IMR-90 (cell line): ENCODE measurements at regions not wholly inside any gene's neighbourhood (a gene's known extent, or its start where the extent isn't known, plus 50 kb on each side); places are given as distances from the start of the nearest gene placed in this dataset.

Experiments
- ATAC-seq: fragments of 200-7000 bp; cut with Tn5 transposase; 2 replicates; pipeline ENCODE4 v1.9.1; 2020; ENCODE audit warnings: low read depth, mild to moderate bottlenecking, moderate library complexity
- BruUV-seq: library from RNA; stranded (reverse); fragments of 400-500 nt; replicated peaks from 2 replicates; lab custom pipeline; 2021; lab: Mats Ljungman, UMichigan
- CTCF ChIA-PET: fragments of 300-600 bp; formaldehyde crosslinking; extraction: SDS; loops from one replicate; lab custom pipeline; 2021; ENCODE audit warnings: antibody characterized with exemption; lab: Yijun Ruan, JAX
- POLR2A ChIA-PET: fragments of 300-600 bp; sonication (Branson Sonifier 250); formaldehyde crosslinking; loops from one replicate; lab custom pipeline; 2022; ENCODE audit warnings: antibody characterized with exemption; ENCODE audit not compliant: unreplicated experiment; lab: Charles Lee
- DNase-seq: peaks from one replicate; pipeline ENCODE4 v3.0.0; 2013
- H2AFZ ChIP-seq: replicated peaks from 2 replicates; pipeline ENCODE3; 2013; ENCODE audit warnings: low read length, mild to moderate bottlenecking; ENCODE audit not compliant: poor library complexity
- H2AK5ac ChIP-seq: 2 replicates; pipeline ENCODE4 v1.6.1; 2013; ENCODE audit warnings: low read depth, low read length, inconsistent platforms
- H2AK9ac ChIP-seq: replicated peaks from 2 replicates; pipeline ENCODE3; 2013; ENCODE audit warnings: mild to moderate bottlenecking, low read depth, low read length, moderate library complexity; ENCODE audit not compliant: poor library complexity
- H2BK120ac ChIP-seq: 2 replicates; pipeline ENCODE4 v1.6.1; 2013; ENCODE audit warnings: low read depth, low read length, inconsistent platforms
- H2BK15ac ChIP-seq: 3 replicates; pipeline ENCODE4 v1.6.1; 2013; ENCODE audit warnings: low read depth, low read length, inconsistent platforms
- H2BK20ac ChIP-seq: 2 replicates; pipeline ENCODE4 v1.6.1; 2013; ENCODE audit warnings: low read depth, mild to moderate bottlenecking, inconsistent platforms, low read length, moderate library complexity
- H2BK5ac ChIP-seq: 2 replicates; pipeline ENCODE4 v1.6.1; 2013; ENCODE audit warnings: mild to moderate bottlenecking, low read depth, low read length, inconsistent platforms; ENCODE audit not compliant: poor library complexity, severe bottlenecking
- H3K14ac ChIP-seq: replicated peaks from 2 replicates; pipeline ENCODE4 v1.6.1; 2013; ENCODE audit warnings: low read depth, low read length, inconsistent platforms
- H3K18ac ChIP-seq: 2 replicates; pipeline ENCODE4 v1.6.1; 2013; ENCODE audit warnings: low read depth, low read length, control low read depth
- H3K23ac ChIP-seq: 2 replicates; pipeline ENCODE4 v1.6.1; 2013; ENCODE audit warnings: low read depth, low read length, inconsistent platforms
- H3K27ac ChIP-seq: 2 replicates; pipeline ENCODE4 v1.5.1; 2013; ENCODE audit warnings: mild to moderate bottlenecking, control low read depth, low read length; ENCODE audit not compliant: insufficient read depth
- H3K27me3 ChIP-seq: 2 replicates; pipeline ENCODE4 v1.6.1; 2013; ENCODE audit warnings: low read length; ENCODE audit not compliant: control insufficient read depth, insufficient read depth
- H3K36me3 ChIP-seq: 2 replicates; pipeline ENCODE4 v1.6.1; 2013; ENCODE audit warnings: low read length, mixed read lengths; ENCODE audit not compliant: control insufficient read depth, insufficient read depth
- H3K4ac ChIP-seq: 2 replicates; pipeline ENCODE4 v1.6.1; 2013; ENCODE audit warnings: low read depth, low read length, inconsistent platforms
- H3K4me1 ChIP-seq: 2 replicates; pipeline ENCODE4 v1.6.1; 2013; ENCODE audit warnings: low read length, mixed read lengths; ENCODE audit not compliant: control insufficient read depth, insufficient read depth
- H3K4me2 ChIP-seq: 2 replicates; pipeline ENCODE4 v1.6.1; 2013; ENCODE audit warnings: low read depth, mild to moderate bottlenecking, control low read depth, low read length, moderate library complexity
- H3K4me3 ChIP-seq: 2 replicates; pipeline ENCODE4 v1.5.1; 2013; ENCODE audit warnings: low read depth, mild to moderate bottlenecking, control low read depth, low read length, moderate library complexity; ENCODE audit not compliant: insufficient read depth
- H3K56ac ChIP-seq: 2 replicates; pipeline ENCODE4 v1.6.1; 2013; ENCODE audit warnings: low read length, inconsistent platforms; ENCODE audit not compliant: insufficient read depth; ENCODE audit errors: extremely low read depth
- H3K79me1 ChIP-seq, 2 experiments: 2 replicates each; pipeline ENCODE4 v1.6.1; 2013; ENCODE audit warnings: low read length in 2 of 2, inconsistent platforms in 1 of 2, low read depth in 1 of 2
- H3K9ac ChIP-seq: 2 replicates; pipeline ENCODE4 v1.6.1; 2013; ENCODE audit warnings: low read depth, low read length, control low read depth
- H3K9me1 ChIP-seq: 2 replicates; pipeline ENCODE4 v1.6.1; 2013; ENCODE audit warnings: low read length, inconsistent platforms; ENCODE audit not compliant: insufficient read depth
- H3K9me3 ChIP-seq: 2 replicates; pipeline ENCODE4 v1.6.1; 2013; ENCODE audit warnings: low read length; ENCODE audit not compliant: control insufficient read depth, insufficient read depth
- H4K20me1 ChIP-seq: 2 replicates; pipeline ENCODE4 v1.6.1; 2013; ENCODE audit warnings: low read length, inconsistent platforms; ENCODE audit not compliant: insufficient read depth
- H4K5ac ChIP-seq: 2 replicates; pipeline ENCODE4 v1.6.1; 2013; ENCODE audit warnings: mild to moderate bottlenecking, low read depth, low read length, control low read depth
- H4K8ac ChIP-seq, 2 experiments: 2 replicates each; pipeline ENCODE4 v1.6.1; 2013; ENCODE audit warnings: low read depth in 2 of 2, low read length in 2 of 2, control low read depth in 1 of 2, inconsistent platforms in 1 of 2
- H4K91ac ChIP-seq: 2 replicates; pipeline ENCODE4 v1.6.1; 2013; ENCODE audit warnings: low read depth, low read length, inconsistent platforms; ENCODE audit not compliant: insufficient read depth
- CEBPB ChIP-seq: IDR thresholded peaks from 2 replicates; pipeline ENCODE4 v1.6.1; 2012; ENCODE audit warnings: low read depth, low read length, improper control_type of control experiment
- CHD1 ChIP-seq: IDR thresholded peaks from 2 replicates; pipeline ENCODE4 v1.6.1; 2012; ENCODE audit warnings: low read depth, low read length, improper control_type of control experiment
- MAFK ChIP-seq: IDR thresholded peaks from 2 replicates; pipeline ENCODE4 v1.6.1; 2012; ENCODE audit warnings: low read depth, low read length, improper control_type of control experiment
- RCOR1 ChIP-seq: IDR thresholded peaks from 2 replicates; pipeline ENCODE4 v1.6.1; 2012; ENCODE audit warnings: mild to moderate bottlenecking, low read length, improper control_type of control experiment; ENCODE audit not compliant: insufficient replicate concordance
- RFX5 ChIP-seq: IDR thresholded peaks from 2 replicates; pipeline ENCODE4 v1.8.0; 2012; ENCODE audit warnings: low read depth, mild to moderate bottlenecking, low read length, moderate library complexity
- SMC3 ChIP-seq: fragments of 150-350 bp; IDR thresholded peaks from 2 replicates; pipeline ENCODE4 v1.6.1; 2016; ENCODE audit warnings: low read depth, mild to moderate bottlenecking, antibody characterized with exemption, low read length, moderate library complexity
- USF2 ChIP-seq: fragments of 150-350 bp; IDR thresholded peaks from 2 replicates; pipeline ENCODE4 v1.6.1; 2017; ENCODE audit warnings: mild to moderate bottlenecking, antibody characterized with exemption, low read length, low read depth
- WGBS, 2 experiments: methylation state at CpG; one replicate each; pipeline versions ENCODE4 v1.1.5 to v1.1.7; 2013; ENCODE audit warnings: missing lambda C conversion rate in 2 of 2; ENCODE audit not compliant: insufficient read length in 1 of 2; ENCODE audit errors: extremely low coverage in 2 of 2; 5-methylcytosine and 5-hydroxymethylcytosine counted together
- dilution Hi-C: fragments of 300-500 bp; cut with HindIII; formaldehyde crosslinking; loops from one replicate; pipeline ENCODE4 v1.14.3; 2018; ENCODE audit warnings: low sequenced_read_pairs; ENCODE audit not compliant: unreplicated experiment
- in situ Hi-C: fragments of 300-500 bp; cut with MboI; formaldehyde crosslinking; loops from 3 replicates; pipeline ENCODE4 v1.14.3; 2019; ENCODE audit warnings: low sequenced_read_pairs, inconsistent platforms, mixed read lengths
- intact Hi-C: fragments of 100-400 bp; cut with micrococcal nuclease; formaldehyde crosslinking; loops from 2 replicates; pipeline ENCODE4 v1.10.0; 2022

DNA sequence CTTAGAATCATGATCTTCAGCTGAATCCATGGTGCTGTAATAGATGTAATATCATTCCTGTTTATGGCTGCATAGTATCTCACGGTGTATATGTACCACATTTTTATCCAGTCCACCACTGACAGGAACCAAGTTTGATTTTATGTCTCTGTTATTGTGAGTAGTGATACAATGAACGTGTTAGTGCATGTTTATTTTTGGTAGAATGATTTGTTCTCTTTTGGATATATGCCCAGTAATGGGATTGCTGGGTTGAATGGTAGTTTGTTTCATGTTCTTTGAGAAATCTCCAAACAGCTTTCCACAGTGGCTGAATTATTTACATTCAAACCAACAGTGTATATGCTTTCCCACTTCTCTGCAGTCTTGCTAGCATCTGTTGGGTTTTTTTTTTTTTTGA lies 175.1 kb upstream of the CDH10 start:
- Histone ChIP-seq H4K91ac (no peak overlapping the region), H3K14ac (no peak overlapping the region), H3K4me2 (no peak overlapping the region), H3K56ac (no peak overlapping the region), H3K36me3 (no peaks in the 10 kb centered on the region), H3K4ac (no peak overlapping the region), H3K27ac (no peak overlapping the region), H2BK15ac (no peak overlapping the region), H2BK120ac (no peak overlapping the region), H4K20me1 (no peaks in the 10 kb centered on the region), H2AK5ac (no peak overlapping the region), H3K4me3 (no peak overlapping the region), H3K4me1 (no peaks in the 10 kb centered on the region), H2BK20ac (no peak overlapping the region), H3K9me1 (no peaks in the 10 kb centered on the region), H3K9ac (no peak overlapping the region), H2AFZ (no peak overlapping the region), H2BK5ac (no peak overlapping the region), H3K18ac (no peak overlapping the region), H3K79me1 (no peaks in the 10 kb centered on the region), H3K27me3 (no peaks in the 10 kb centered on the region), H3K23ac (no peak overlapping the region), H2AK9ac (no peak overlapping the region), H4K8ac (no peak overlapping the region), H4K5ac (no peak overlapping the region), H3K9me3 (peaks cover 7% of the 10 kb centered on the region; the same call in 1 of the 2 replicates)
- ChIA-PET POLR2A (no interaction called here), CTCF (no interaction called here)
- BruUV-seq, result no TSS peak
- no CpG with 5 or more reads among the region's 2 CpGs for whole genome bisulfite sequencing, 2 experiments
- in situ Hi-C loops, result no loop called here
- TF ChIP-seq RCOR1 (no peak), SMC3 (no peak), CEBPB (no peak), MAFK (no peak), CHD1 (no peak), RFX5 (no peak), USF2 (no peak)
- dilution Hi-C loops, result no loop called here
- DNase-seq, result no peak
- intact Hi-C loops, result no loop called here
- no peak for ATAC-seq
